GM21786 (cell line): ENCODE measurements at regions not wholly inside any gene's neighbourhood (a gene's known extent, or its start where the extent isn't known, plus 50 kb on each side); places are given as distances from the start of the nearest gene placed in this dataset.
"Not testable (repeated sequence)": the region's sequence is repeated elsewhere in the genome, so short reads cannot be mapped to it uniquely, and the experiment has no call there.

Source experiments
- ATAC-seq: cut with Tn5 transposase; IDR thresholded peaks from one replicate; pipeline ENCODE4 v1.9.1; 2021; ENCODE audit not compliant: unreplicated experiment

GRCh38 chr10:16116404-16117304, 256.3 kb upstream of the MINDY3 start:
- ATAC-seq: peak; percentile 55

GRCh38 chr10:16117305-16117695, 257.0 kb upstream of the MINDY3 start:
- ATAC-seq: no peak

- ATAC-seq: no peak
These were observed 259.1 kb upstream of the MINDY3 start for GRCh38 chr10:16119445-16119844.

GRCh38 chr10:16120563-16120962, 260.3 kb upstream of the MINDY3 start:
- ATAC-seq: no peak

GRCh38 chr10:16141499-16141898, 281.2 kb upstream of the MINDY3 start:
- no peak for ATAC-seq

GRCh38 chr10:16146993-16147392, 286.7 kb upstream of the MINDY3 start:
- ATAC-seq: no peak

- ATAC-seq: no peak
These were observed 281.0 kb upstream of the PTER start for GRCh38 chr10:16155834-16156233.

GRCh38 chr10:16156681-16157080, 280.1 kb upstream of the PTER start:
- no peak for ATAC-seq

GRCh38 chr10:16165067-16165466, 271.7 kb upstream of the PTER start:
- not testable (repeated sequence) for ATAC-seq

- ATAC-seq: no peak
These were observed 254.7 kb upstream of the PTER start for GRCh38 chr10:16182144-16182543.

- ATAC-seq: no peak
These were observed 254.1 kb upstream of the PTER start for GRCh38 chr10:16182688-16183087.

- ATAC-seq: no peak
These were observed 252.7 kb upstream of the PTER start for GRCh38 chr10:16184096-16184597.

- ATAC-seq: no peak
These were observed 251.9 kb upstream of the PTER start for GRCh38 chr10:16184906-16185305.

- no peak for ATAC-seq
These were observed 250.2 kb upstream of the PTER start for GRCh38 chr10:16186564-16186963.

GRCh38 chr10:16187161-16187560, 249.6 kb upstream of the PTER start:
- ATAC-seq: no peak

GRCh38 chr10:16192337-16192736, 244.5 kb upstream of the PTER start:
- ATAC-seq: no peak

GRCh38 chr10:16193241-16193640, 243.6 kb upstream of the PTER start:
- ATAC-seq: no peak

- peak; percentile 90 for ATAC-seq
These were observed 241.5 kb upstream of the PTER start for GRCh38 chr10:16195178-16195769.

- ATAC-seq: no peak
These were observed 240.9 kb upstream of the PTER start for GRCh38 chr10:16195894-16196293.

GRCh38 chr10:16199216-16199615, 237.6 kb upstream of the PTER start:
- ATAC-seq: no peak

- not testable (repeated sequence) for ATAC-seq
These were observed 213.2 kb upstream of the PTER start for GRCh38 chr10:16223618-16224017.

GRCh38 chr10:16227674-16228073, 209.1 kb upstream of the PTER start:
- ATAC-seq: no peak
